Brain microvascular endothelial cell (primary cell): ENCODE measurements at regions not wholly inside any gene's neighbourhood (a gene's known extent, or its start where the extent isn't known, plus 50 kb on each side); places are given as distances from the start of the nearest gene placed in this dataset.
"Not testable (repeated sequence)": the region's sequence is repeated elsewhere in the genome, so short reads cannot be mapped to it uniquely, and the experiment has no call there.

Source experiments
- DNase-seq: peaks from one replicate; pipeline ENCODE4 v3.0.0-alpha.2; 2020
- H3K27ac ChIP-seq: fragments of 250-450 bp; sonication (Bioruptor Pico); 2 replicates; pipeline ENCODE4 v1.5.1; 2020; ENCODE audit warnings: mild to moderate bottlenecking, moderate library complexity
- H3K27me3 ChIP-seq: fragments of 250-450 bp; sonication (Bioruptor Pico); replicated peaks from 2 replicates; pipeline ENCODE4 v1.5.1; 2020; ENCODE audit warnings: mild to moderate bottlenecking
- H3K36me3 ChIP-seq: fragments of 250-450 bp; sonication (Bioruptor Pico); replicated peaks from 2 replicates; pipeline ENCODE4 v1.5.1; 2020; ENCODE audit warnings: mild to moderate bottlenecking
- H3K4me3 ChIP-seq: 2 replicates; pipeline ENCODE4 v1.5.1; 2011; ENCODE audit warnings: low read depth, mild to moderate bottlenecking, control low read depth, low read length, moderate library complexity
- CTCF ChIP-seq: IDR thresholded peaks from 2 replicates; pipeline ENCODE4 v1.5.1; 2011; ENCODE audit warnings: low read depth, mild to moderate bottlenecking, moderate library complexity, low read length, control low read depth, inconsistent platforms; ENCODE audit errors: missing control alignments
- in situ Hi-C: cut with HindIII; loops from 2 replicates; pipeline ENCODE4 v1.10.0; 2017; ENCODE audit warnings: low sequenced_read_pairs, low pct_ligation_motif_present

- no peak for DNase-seq
- no peaks in the 10 kb centered on the region for H3K27me3 ChIP-seq
- no peak for TF ChIP-seq CTCF
- H3K36me3 ChIP-seq, result no peaks in the 10 kb centered on the region
- no peak overlapping the region for H3K4me3 ChIP-seq
- H3K27ac ChIP-seq, result no peak overlapping the region
- in situ Hi-C loops, result no loop called here
Observed at GRCh38 chrX:138877746-138878145, 166.2 kb upstream of the FGF13 start.

- H3K36me3 ChIP-seq, result no peaks in the 10 kb centered on the region
- no peak for TF ChIP-seq CTCF
- in situ Hi-C loops, result no loop called here
- no peak overlapping the region for H3K4me3 ChIP-seq
- H3K27me3 ChIP-seq, result no peaks in the 10 kb centered on the region
- H3K27ac ChIP-seq, result no peak overlapping the region
- DNase-seq, result no peak
Observed at GRCh38 chrX:138875472-138875871, 164.0 kb upstream of the FGF13 start.

- H3K4me3 ChIP-seq, result no peak overlapping the region
- H3K36me3 ChIP-seq, result no peaks in the 10 kb centered on the region
- TF ChIP-seq CTCF, result no peak
- H3K27ac ChIP-seq, result no peak overlapping the region
- no peaks in the 10 kb centered on the region for H3K27me3 ChIP-seq
- no peak for DNase-seq
- in situ Hi-C loops, result no loop called here
Observed at GRCh38 chrX:138874271-138874935, 162.9 kb upstream of the FGF13 start.

- DNase-seq, H3K27ac ChIP-seq, H3K4me3 ChIP-seq, in situ Hi-C loops, H3K27me3 ChIP-seq, H3K36me3 ChIP-seq: not testable (repeated sequence)
Observed at GRCh38 chrX:138873640-138874039, 162.1 kb upstream of the FGF13 start.

GRCh38 chrX:138872537-138872936 lies 161.0 kb upstream of the FGF13 start:
- in situ Hi-C loops, result no loop called here
- TF ChIP-seq CTCF, result no peak
- no peaks in the 10 kb centered on the region for H3K27me3 ChIP-seq
- no peak for DNase-seq
- no peak overlapping the region for H3K4me3 ChIP-seq
- H3K27ac ChIP-seq, result no peak overlapping the region
- H3K36me3 ChIP-seq, result no peaks in the 10 kb centered on the region

GRCh38 chrX:138871739-138872138 lies 160.2 kb upstream of the FGF13 start:
- in situ Hi-C loops, result no loop called here
- TF ChIP-seq CTCF, result no peak
- no peak for DNase-seq

More at GRCh38 chrX:138871739-138872138, 160.2 kb upstream of the FGF13 start:
- Histone ChIP-seq H3K27ac (no peak overlapping the region), H3K27me3 (no peaks in the 10 kb centered on the region), H3K4me3 (no peak overlapping the region), H3K36me3 (no peaks in the 10 kb centered on the region)
